GM23248 (cell line): ENCODE measurements at regions not wholly inside any gene's neighbourhood (a gene's known extent, or its start where the extent isn't known, plus 50 kb on each side); places are given as distances from the start of the nearest gene placed in this dataset.
A peak's percentile ranks its signal among the peaks of the same experiment; 100 is the strongest.

Experiments used
- DNase-seq: peaks from one replicate; pipeline ENCODE4 v3.0.0-alpha.2; 2015
- H2AFZ ChIP-seq: fragments of 200-600 bp; sonication (generic); 2 replicates; pipeline ENCODE4 v1.6.1; 2016; ENCODE audit warnings: antibody characterized with exemption
- H3F3A ChIP-seq: fragments of 200-600 bp; sonication (generic); 2 replicates; pipeline ENCODE4 v1.6.1; 2016; ENCODE audit warnings: mild to moderate bottlenecking, antibody characterized with exemption, mixed run types; ENCODE audit not compliant: insufficient read depth
- H3K27ac ChIP-seq: fragments of 200-600 bp; sonication (generic); 2 replicates; pipeline ENCODE4 v1.5.1; 2016; ENCODE audit warnings: mild to moderate bottlenecking
- H3K27me3 ChIP-seq: fragments of 200-600 bp; sonication (generic); replicated peaks from 2 replicates; pipeline ENCODE4 v1.6.1; 2016; ENCODE audit warnings: mild to moderate bottlenecking; ENCODE audit not compliant: insufficient read depth
- H3K36me3 ChIP-seq: fragments of 200-600 bp; sonication (generic); 2 replicates; pipeline ENCODE4 v1.6.1; 2016; ENCODE audit warnings: low read depth, mild to moderate bottlenecking
- H3K4me1 ChIP-seq: fragments of 200-600 bp; sonication (generic); 2 replicates; pipeline ENCODE4 v1.6.1; 2016; ENCODE audit warnings: mild to moderate bottlenecking; ENCODE audit not compliant: insufficient read depth
- H3K4me2 ChIP-seq: fragments of 200-600 bp; sonication (generic); one replicate; pipeline ENCODE4 v1.6.1; 2016; ENCODE audit warnings: mild to moderate bottlenecking; ENCODE audit not compliant: unreplicated experiment
- H3K4me3 ChIP-seq: fragments of 200-600 bp; sonication (generic); 2 replicates; pipeline ENCODE4 v1.5.1; 2016; ENCODE audit warnings: mild to moderate bottlenecking
- H3K79me2 ChIP-seq: fragments of 200-600 bp; sonication (generic); 2 replicates; pipeline ENCODE4 v1.6.1; 2016; ENCODE audit warnings: mild to moderate bottlenecking; ENCODE audit not compliant: insufficient read depth
- H3K9ac ChIP-seq: fragments of 200-600 bp; sonication (generic); 2 replicates; pipeline ENCODE4 v1.6.1; 2016; ENCODE audit warnings: mild to moderate bottlenecking
- H3K9me2 ChIP-seq: fragments of 200-600 bp; sonication (generic); 2 replicates; pipeline ENCODE4 v1.6.1; 2016; ENCODE audit warnings: mixed run types, mild to moderate bottlenecking, moderate library complexity; ENCODE audit not compliant: insufficient read depth
- H3K9me3 ChIP-seq: fragments of 200-600 bp; sonication (generic); one replicate; pipeline ENCODE4 v1.6.1; 2017; ENCODE audit warnings: low read depth
- H4K20me1 ChIP-seq: fragments of 200-600 bp; sonication (generic); 2 replicates; pipeline ENCODE4 v1.6.0; 2016; ENCODE audit not compliant: insufficient read depth
- EZH2 ChIP-seq: fragments of 200-600 bp; sonication (generic); IDR thresholded peaks from 2 replicates; pipeline ENCODE4 v1.6.1; 2018; ENCODE audit warnings: antibody characterized with exemption, mild to moderate bottlenecking; ENCODE audit not compliant: insufficient read depth, poor library complexity, severe bottlenecking
- EZH2phosphoT487 ChIP-seq: fragments of 200-600 bp; sonication (generic); IDR thresholded peaks from 2 replicates; pipeline ENCODE4 v1.6.1; 2018; ENCODE audit warnings: antibody characterized with exemption, moderate library complexity, mild to moderate bottlenecking, low read depth; ENCODE audit not compliant: insufficient read depth
- WGBS, 2 experiments: methylation state at CpG; one replicate each; pipeline ENCODE4 v1.1.6; 2015 to 2017; ENCODE audit warnings: low lambda C conversion rate in 2 of 2, low coverage in 1 of 2; ENCODE audit errors: missing lambda C conversion rate in 2 of 2; 5-methylcytosine and 5-hydroxymethylcytosine counted together
- in situ Hi-C: fragments of 300-500 bp; cut with MboI; formaldehyde crosslinking; loops from 2 replicates; pipeline ENCODE4 v1.15.0; 2020

DNA sequence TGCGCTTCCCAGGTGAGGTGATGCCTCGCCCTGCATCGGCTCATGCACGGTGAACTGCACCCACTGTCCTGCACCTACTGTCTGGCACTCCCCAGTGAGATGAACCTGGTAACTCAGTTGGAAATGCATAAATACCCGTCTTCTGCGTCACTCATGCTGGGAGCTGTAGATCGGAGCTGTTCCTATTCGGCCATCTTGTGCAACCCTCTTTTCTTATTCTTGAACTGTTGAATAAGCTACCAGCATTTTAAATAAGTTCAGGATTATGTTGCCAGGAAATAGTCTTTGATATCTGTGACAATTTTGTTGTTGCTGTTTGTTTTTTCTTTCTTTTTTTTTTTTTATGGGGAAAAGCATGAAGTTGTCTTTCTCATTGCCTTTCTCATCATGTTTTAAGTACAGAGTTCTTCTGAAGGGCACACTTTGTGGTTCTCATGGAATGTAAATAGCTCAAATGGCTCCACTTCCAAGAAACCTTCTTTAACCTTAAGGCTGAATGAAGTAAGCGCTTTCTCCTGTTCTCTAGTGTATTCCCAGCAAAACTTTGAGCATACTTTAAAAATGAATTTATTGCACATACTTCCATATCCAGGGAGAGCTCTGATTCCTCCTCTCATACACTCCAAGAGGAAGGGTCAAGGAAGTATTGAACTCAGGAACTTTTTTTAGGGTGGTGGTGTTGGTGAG lies 468.0 kb upstream of the TBL1XR1 start:
- H3K9ac ChIP-seq = no peak overlapping the region
- WGBS, 2 experiments = 91 to 94% methylated on average over 9 of the region's 9 CpGs
- H3K27me3 ChIP-seq = no peaks in the 10 kb centered on the region
- no peaks in the 10 kb centered on the region for H3K4me1 ChIP-seq
- peak; percentile 10 for DNase-seq
- in situ Hi-C loops = no loop called here
- no peaks in the 10 kb centered on the region for H3K79me2 ChIP-seq
- H2AFZ ChIP-seq = no peak overlapping the region
- no peaks in the 10 kb centered on the region for H4K20me1 ChIP-seq
- no peak overlapping the region for H3K4me2 ChIP-seq
- no peaks in the 10 kb centered on the region for H3K36me3 ChIP-seq
- no peaks in the 10 kb centered on the region for H3K9me3 ChIP-seq
- H3K4me3 ChIP-seq = no peak overlapping the region
- H3F3A ChIP-seq = no peaks in the 10 kb centered on the region
- no peak overlapping the region for H3K27ac ChIP-seq
- TF ChIP-seq EZH2 = no peak
- no peak for TF ChIP-seq EZH2phosphoT487
- no peaks in the 10 kb centered on the region for H3K9me2 ChIP-seq

DNA sequence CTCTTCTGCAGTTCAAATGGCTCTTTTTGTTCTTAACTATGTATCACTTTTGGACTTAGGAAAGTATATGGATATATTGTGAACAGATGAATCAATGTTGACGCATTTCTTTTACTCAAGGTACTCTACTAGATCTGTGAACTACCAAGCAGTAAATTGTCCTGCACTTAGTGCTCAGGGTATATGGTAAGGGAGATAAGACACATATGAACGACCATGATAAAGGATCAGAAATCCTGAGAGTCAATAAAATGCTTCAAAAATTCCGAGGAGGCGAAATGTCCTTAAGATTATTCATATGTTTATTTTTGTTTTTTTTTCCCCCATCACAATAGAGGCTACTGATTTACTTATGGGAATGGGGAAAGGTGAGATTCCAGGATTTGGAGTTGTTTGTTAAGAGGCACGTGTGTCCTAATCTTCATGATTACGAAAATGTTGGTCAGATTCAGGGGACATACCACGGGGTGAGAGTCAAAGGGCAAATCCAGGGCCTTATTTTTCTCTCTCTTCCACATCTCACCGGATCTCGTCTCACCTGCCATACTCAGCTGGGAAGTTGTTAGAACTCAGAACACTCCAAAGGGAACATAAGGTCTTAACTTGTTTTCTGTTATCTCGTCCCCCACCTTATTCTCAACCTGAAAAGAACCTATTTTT lies 475.1 kb upstream of the TBL1XR1 start:
- no peaks in the 10 kb centered on the region for H3K79me2 ChIP-seq
- in situ Hi-C loops = no loop called here
- H3K27me3 ChIP-seq = no peaks in the 10 kb centered on the region
- H3K4me2 ChIP-seq = no peak overlapping the region
- H3K27ac ChIP-seq = 0 out of 2 replicates have a peak overlapping the region, but pooled peaks have one; percentile 75
- DNase-seq = no peak
- no peak for TF ChIP-seq EZH2phosphoT487
- no peak for TF ChIP-seq EZH2
- no peak overlapping the region for H3K4me3 ChIP-seq
- no peak overlapping the region for H3K9ac ChIP-seq
- 0 out of 2 replicates have a peak overlapping the region, but pooled peaks have one; percentile 11 for H2AFZ ChIP-seq
- H3K36me3 ChIP-seq = no peaks in the 10 kb centered on the region
- 91 to 95% methylated on average over 10 of the region's 10 CpGs for WGBS, 2 experiments
- peaks cover 6% of the 10 kb centered on the region; the same call in 1 of the 2 replicates for H3F3A ChIP-seq
- H4K20me1 ChIP-seq = no peaks in the 10 kb centered on the region; the same call in 1 of the 2 replicates
- peaks cover 15% of the 10 kb centered on the region for H3K4me1 ChIP-seq
- H3K9me3 ChIP-seq = no peaks in the 10 kb centered on the region
- H3K9me2 ChIP-seq = no peaks in the 10 kb centered on the region

DNA sequence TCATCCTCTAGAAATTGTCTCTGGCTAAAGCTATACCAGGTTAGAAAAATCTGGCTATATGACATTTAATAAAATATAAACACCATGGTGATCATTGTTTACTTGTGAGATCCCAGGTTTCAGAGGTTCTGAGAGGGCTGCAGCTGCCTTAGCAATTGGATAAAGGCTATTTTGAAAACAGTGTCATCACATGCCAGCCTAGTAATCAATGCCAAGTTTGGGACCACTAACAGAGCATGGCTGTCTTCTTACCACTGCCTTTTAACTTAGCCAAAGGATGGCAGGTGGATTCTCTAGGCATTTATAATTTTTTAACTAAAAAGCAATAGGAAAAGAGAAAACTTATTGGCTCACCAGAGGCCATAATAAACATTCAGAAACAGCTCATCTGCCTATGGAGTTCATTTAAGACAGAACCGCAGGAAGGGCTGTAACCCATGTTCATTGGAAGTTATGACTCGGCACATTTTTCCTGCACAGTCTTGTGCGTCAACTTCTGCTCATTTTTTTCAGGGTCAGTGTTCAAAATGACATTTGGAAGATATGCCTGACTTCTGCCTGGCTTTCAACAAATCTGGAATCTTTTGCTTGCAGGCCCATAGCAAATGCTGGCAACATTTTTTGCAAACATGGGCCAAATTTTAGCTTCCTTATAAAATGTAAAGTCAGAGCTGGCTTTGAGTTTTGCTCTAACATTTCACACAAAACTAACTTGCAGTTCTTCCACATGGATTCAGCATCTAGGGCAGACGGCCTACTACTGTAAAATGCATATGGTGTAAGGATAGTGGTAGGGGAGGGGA lies 476.0 kb upstream of the TBL1XR1 start:
- no peaks in the 10 kb centered on the region for H3K9me2 ChIP-seq
- H3F3A ChIP-seq = peaks cover 6% of the 10 kb centered on the region; the same call in 1 of the 2 replicates
- 22 to 24% methylated on average over 4 of the region's 4 CpGs for WGBS, 2 experiments
- peak overlapping the region; percentile 75 for H3K27ac ChIP-seq
- H3K4me2 ChIP-seq = peak overlapping the region; percentile 17
- no peaks in the 10 kb centered on the region; the same call in 1 of the 2 replicates for H4K20me1 ChIP-seq
- no peaks in the 10 kb centered on the region for H3K9me3 ChIP-seq
- no peak for TF ChIP-seq EZH2
- no peak for TF ChIP-seq EZH2phosphoT487
- H3K4me3 ChIP-seq = no peak overlapping the region
- H3K36me3 ChIP-seq = no peaks in the 10 kb centered on the region
- no peaks in the 10 kb centered on the region for H3K27me3 ChIP-seq
- H3K79me2 ChIP-seq = no peaks in the 10 kb centered on the region
- peaks cover 15% of the 10 kb centered on the region for H3K4me1 ChIP-seq
- peak overlapping the region; percentile 42 for H2AFZ ChIP-seq
- peak overlapping the region; percentile 32; the same call in 1 of the 2 replicates for H3K9ac ChIP-seq
- peak; percentile 94 for DNase-seq
- in situ Hi-C loops = no loop called here

DNA sequence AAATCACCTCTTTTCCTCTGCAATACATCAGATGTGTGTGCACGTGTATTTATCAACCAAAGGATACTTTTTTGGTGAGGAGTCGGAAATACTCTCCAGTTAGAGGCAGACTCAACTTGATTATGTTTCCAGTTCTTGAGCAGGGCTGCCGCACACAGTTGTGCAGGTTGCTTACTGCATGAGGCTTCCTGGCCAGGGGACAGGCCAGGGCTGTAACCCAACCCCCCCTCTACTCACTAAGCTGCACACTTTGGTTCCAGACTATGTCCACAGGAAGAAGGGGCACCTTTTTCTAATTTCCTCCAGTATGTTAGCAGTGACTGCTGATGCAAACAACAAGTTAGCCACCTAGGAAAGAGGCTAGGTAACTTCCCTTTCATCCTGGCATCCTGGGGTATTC lies 476.9 kb upstream of the TBL1XR1 start:
- Histone ChIP-seq H3K27me3 (no peaks in the 10 kb centered on the region), H3K27ac (peak overlapping the region; percentile 75; the same call in 1 of the 2 replicates), H3K4me3 (no peak overlapping the region), H3K4me2 (no peak overlapping the region), H3K9ac (no peak overlapping the region), H2AFZ (0 out of 2 replicates have a peak overlapping the region, but pooled peaks have one; percentile 42), H3K9me3 (no peaks in the 10 kb centered on the region), H3K9me2 (no peaks in the 10 kb centered on the region), H4K20me1 (no peaks in the 10 kb centered on the region; the same call in 1 of the 2 replicates), H3K4me1 (peaks cover 15% of the 10 kb centered on the region), H3F3A (peaks cover 6% of the 10 kb centered on the region; the same call in 1 of the 2 replicates), H3K36me3 (no peaks in the 10 kb centered on the region), H3K79me2 (no peaks in the 10 kb centered on the region)
- WGBS, 2 experiments = 84 to 90% methylated on average over 3 of the region's 3 CpGs
- TF ChIP-seq EZH2phosphoT487 (no peak), EZH2 (no peak)
- in situ Hi-C loops = no loop called here
- DNase-seq = no peak
